ENCODE measurements at regions not wholly inside any gene's neighbourhood (a gene's known extent, or its start where the extent isn't known, plus 50 kb on each side); places are given as distances from the start of the nearest gene placed in this dataset.

DNA sequence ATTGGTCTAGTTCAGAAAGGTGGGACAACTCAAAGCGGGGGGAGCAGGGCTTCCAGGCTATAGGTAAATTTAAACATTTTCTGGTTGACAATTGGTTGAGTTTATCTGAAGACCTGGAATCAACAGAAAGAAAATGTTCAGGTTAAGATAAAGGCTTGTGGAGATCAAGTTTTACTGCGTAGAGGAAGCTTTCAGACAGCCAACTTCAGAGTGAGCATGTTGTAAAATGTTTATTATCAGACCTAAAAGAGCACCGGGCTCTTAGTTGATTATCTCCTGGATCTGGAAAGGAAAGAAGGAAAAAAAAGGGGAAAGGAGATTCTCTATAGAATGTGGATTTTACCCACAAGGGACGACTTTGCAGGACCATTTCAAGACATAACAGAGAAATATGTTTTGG, 227.0 kb upstream of the SH3BP4 start:
- Histone ChIP-seq H3K4me3 (no peak overlapping the region), H3K27me3 (no peaks in the 10 kb centered on the region), H3K4me1 (no peaks in the 10 kb centered on the region), H3K27ac (no peak overlapping the region), H3K36me3 (no peaks in the 10 kb centered on the region), H3K9me3 (no peaks in the 10 kb centered on the region)
- TF ChIP-seq, protein P1, sequence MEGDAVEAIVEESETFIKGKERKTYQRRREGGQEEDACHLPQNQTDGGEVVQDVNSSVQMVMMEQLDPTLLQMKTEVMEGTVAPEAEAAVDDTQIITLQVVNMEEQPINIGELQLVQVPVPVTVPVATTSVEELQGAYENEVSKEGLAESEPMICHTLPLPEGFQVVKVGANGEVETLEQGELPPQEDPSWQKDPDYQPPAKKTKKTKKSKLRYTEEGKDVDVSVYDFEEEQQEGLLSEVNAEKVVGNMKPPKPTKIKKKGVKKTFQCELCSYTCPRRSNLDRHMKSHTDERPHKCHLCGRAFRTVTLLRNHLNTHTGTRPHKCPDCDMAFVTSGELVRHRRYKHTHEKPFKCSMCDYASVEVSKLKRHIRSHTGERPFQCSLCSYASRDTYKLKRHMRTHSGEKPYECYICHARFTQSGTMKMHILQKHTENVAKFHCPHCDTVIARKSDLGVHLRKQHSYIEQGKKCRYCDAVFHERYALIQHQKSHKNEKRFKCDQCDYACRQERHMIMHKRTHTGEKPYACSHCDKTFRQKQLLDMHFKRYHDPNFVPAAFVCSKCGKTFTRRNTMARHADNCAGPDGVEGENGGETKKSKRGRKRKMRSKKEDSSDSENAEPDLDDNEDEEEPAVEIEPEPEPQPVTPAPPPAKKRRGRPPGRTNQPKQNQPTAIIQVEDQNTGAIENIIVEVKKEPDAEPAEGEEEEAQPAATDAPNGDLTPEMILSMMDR (IDR thresholded peaks at IDR 0.05), result no peak
- no peak for DNase-seq (ENCODE audit: low spot score in 2 of 2)
- intact Hi-C loops (cut with DNase I), result no loop called here

DNA sequence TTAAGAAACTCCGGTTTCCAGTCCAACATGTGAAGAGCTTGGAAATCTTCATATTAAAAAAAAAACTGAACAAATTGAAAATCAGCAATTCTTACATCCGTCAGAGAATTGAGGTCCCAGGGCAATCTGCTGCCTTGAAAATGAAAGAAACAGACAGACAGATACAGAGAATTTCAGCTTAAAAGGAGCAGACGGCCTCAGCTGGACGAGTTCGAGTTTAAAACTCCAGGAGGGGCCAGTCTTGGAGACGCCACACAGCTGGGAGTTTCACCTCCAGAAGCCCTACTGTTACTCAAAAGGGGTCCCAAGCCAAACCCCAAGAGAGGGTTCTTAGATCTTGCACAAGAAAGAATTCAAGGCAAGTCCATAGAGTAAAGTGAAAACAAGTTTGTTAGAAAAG, 226.5 kb upstream of the ARL4C start:
- no peaks in the 10 kb centered on the region for H3K27me3 ChIP-seq
- no peak overlapping the region for H3K4me3 ChIP-seq
- no peaks in the 10 kb centered on the region for H3K9me3 ChIP-seq
- intact Hi-C loops (cut with DNase I), result no loop called here
- H3K27ac ChIP-seq, result no peak overlapping the region
- no peaks in the 10 kb centered on the region for H3K4me1 ChIP-seq
- no peaks in the 10 kb centered on the region for H3K36me3 ChIP-seq
- DNase-seq (ENCODE audit: low spot score in 2 of 2), result no peak
- TF ChIP-seq, protein P1 (IDR thresholded peaks at IDR 0.05), result no peak

DNA sequence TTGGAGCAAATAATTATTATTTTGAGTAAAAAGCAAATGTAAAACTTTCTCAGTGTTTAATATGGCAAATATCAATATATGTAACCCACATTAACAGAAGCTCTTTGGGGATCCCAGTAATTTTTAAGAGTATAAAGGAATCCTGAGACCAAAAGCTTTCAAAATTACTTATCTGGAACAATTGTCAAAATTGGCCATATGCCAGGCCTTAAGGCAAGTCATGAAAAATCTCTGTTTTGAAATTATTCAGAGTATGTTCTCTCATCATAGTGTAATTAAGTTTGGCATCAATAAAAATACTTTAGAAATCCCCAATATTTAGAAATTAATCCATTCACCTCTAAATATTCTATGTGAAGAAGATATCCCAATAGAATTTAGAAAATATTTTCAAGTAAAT, 225.3 kb upstream of the ARL4C start:
- no peak for DNase-seq (ENCODE audit: low spot score in 2 of 2)
- Histone ChIP-seq H3K4me1 (no peaks in the 10 kb centered on the region), H3K9me3 (no peaks in the 10 kb centered on the region), H3K27me3 (no peaks in the 10 kb centered on the region), H3K4me3 (no peak overlapping the region), H3K36me3 (no peaks in the 10 kb centered on the region), H3K27ac (no peak overlapping the region)
- intact Hi-C loops (cut with DNase I), result no loop called here
- TF ChIP-seq, protein P1 (IDR thresholded peaks at IDR 0.05), result no peak

DNA sequence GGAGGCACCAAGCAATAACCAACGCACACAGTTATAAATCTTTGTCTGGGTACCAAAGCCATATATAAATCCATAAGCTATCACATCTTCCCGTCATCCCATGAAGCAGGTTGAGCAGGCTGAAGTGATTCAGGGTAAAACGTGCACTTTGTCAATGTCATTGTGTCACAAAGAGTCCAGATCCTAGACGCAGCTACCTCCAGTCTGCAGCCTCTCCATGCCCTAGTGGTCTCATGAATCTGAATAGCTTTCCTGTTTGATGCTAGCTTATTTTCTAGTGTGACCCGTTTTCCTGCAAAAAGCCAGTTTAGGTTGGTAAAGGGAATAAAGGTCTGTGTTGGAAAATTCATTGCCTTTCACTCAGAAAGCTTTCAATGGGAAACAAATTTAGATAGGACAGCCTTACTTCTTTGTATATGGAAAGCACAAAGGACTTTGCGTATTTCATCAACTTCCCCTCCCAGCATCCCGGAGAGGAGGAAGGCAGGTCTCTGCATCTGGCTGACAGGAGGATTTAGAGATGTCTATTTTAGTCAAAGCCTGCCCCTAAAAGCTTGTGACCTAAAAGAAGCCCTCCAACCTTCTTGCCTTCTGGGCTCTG, 222.3 kb upstream of the ARL4C start:
- TF ChIP-seq, protein P1 (IDR thresholded peaks at IDR 0.05), result no peak
- no peak for DNase-seq (ENCODE audit: low spot score in 2 of 2)
- Histone ChIP-seq H3K9me3 (no peaks in the 10 kb centered on the region), H3K27me3 (no peaks in the 10 kb centered on the region), H3K36me3 (no peaks in the 10 kb centered on the region), H3K27ac (no peak overlapping the region), H3K4me1 (no peaks in the 10 kb centered on the region), H3K4me3 (no peak overlapping the region)
- intact Hi-C loops (cut with DNase I), result no loop called here

DNA sequence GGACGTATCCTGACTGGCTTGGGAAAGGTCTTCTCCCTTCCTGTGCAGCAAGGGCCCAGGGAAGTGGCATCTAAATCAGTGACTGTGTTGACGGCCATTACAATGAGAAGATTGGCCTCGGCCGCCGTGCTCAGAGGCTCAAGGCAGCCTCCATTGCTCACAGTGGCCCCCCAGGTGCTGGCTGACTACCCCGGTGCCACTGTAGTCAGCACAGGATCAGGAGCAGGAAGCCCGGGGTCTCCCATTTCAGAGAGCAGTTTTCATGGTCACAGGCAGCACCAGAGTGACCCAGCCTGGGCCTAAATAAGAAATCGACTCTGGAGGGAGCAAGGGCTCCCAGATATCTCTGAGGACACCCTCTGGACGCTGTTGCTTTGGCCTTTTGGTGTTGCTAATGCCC, 219.4 kb upstream of the ARL4C start:
- Histone ChIP-seq H3K4me3 (no peak overlapping the region), H3K9me3 (no peaks in the 10 kb centered on the region), H3K27me3 (no peaks in the 10 kb centered on the region), H3K36me3 (no peaks in the 10 kb centered on the region), H3K27ac (no peak overlapping the region), H3K4me1 (no peaks in the 10 kb centered on the region)
- TF ChIP-seq, protein P1 (IDR thresholded peaks at IDR 0.05), result no peak
- DNase-seq (ENCODE audit: low spot score in 2 of 2), result no peak
- intact Hi-C loops (cut with DNase I), result no loop called here

DNA sequence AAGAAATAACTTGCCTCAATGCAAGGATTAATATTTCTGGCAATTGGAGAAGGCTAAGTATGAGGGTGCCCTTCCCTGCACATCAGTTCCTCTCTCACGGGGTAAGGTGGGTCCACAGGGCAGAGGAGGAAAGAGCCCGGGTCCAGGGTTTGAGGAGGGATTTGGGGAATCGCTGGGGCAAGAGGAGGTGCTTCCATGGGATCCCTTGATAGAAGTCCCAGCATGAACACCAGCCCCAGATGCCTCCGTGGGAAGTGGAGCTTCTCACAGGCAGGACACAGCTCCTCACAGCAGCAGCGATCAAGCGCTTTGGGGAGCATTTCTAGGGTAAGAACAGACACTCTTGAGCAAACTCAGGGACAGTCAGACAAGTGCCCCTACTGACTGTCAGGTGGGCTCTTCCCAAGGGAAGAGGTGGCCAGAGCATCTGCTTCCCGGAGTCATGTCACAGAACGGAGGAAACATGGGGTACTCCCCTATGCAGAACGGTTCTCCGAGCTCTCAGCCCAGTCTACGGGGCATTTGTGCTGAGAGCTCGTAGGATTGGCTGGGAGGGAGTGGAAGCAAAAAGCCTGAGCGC, 218.9 kb upstream of the ARL4C start:
- Histone ChIP-seq H3K9me3 (no peaks in the 10 kb centered on the region), H3K4me3 (no peak overlapping the region), H3K27me3 (no peaks in the 10 kb centered on the region), H3K36me3 (no peaks in the 10 kb centered on the region), H3K4me1 (no peaks in the 10 kb centered on the region), H3K27ac (no peak overlapping the region)
- DNase-seq (ENCODE audit: low spot score in 2 of 2), result no peak
- TF ChIP-seq, protein P1 (IDR thresholded peaks at IDR 0.05), result no peak
- intact Hi-C loops (cut with DNase I), result no loop called here
